ENCODE measurements at regions not wholly inside any gene's neighbourhood (a gene's known extent, or its start where the extent isn't known, plus 50 kb on each side); places are given as distances from the start of the nearest gene placed in this dataset.
A peak's percentile ranks its signal among the peaks of the same experiment; 100 is the strongest.

- TF ChIP-seq MIER1 (IDR thresholded peaks at IDR 0.05; ENCODE audit: low read depth): no peak
- TF ChIP-seq AFF1 (IDR thresholded peaks at IDR 0.05; ENCODE audit: low read depth in 1 of 2, partially characterized antibody in 2 of 2): no peak
- TF ChIP-seq CBX1 (IDR thresholded peaks at IDR 0.05; ENCODE audit: low read depth): no peak
- TF ChIP-seq ID3 (CRISPR knock-in tag; IDR thresholded peaks at IDR 0.05): no peak
- TF ChIP-seq ID3 (tag; IDR thresholded peaks at IDR 0.05): 0 out of 2 replicates have a peak, but pooled peaks have one; percentile 10
- peak in 1 of 2 experiments; percentile 53; a peak in 2 of 4 replicates for TF ChIP-seq TBL1XR1 (IDR thresholded peaks at IDR 0.05; ENCODE audit: low read length in 2 of 2)
- peak; percentile 89 for TF ChIP-seq HMBOX1 (IDR thresholded peaks at IDR 0.05)
- TF ChIP-seq EP400 (IDR thresholded peaks at IDR 0.05): 0 out of 2 replicates have a peak, but pooled peaks have one; percentile 22
- TF ChIP-seq CEBPG (CRISPR knock-in tag; IDR thresholded peaks at IDR 0.05): no peak
- no peak; a peak in 1 of 4 replicates for TF ChIP-seq CEBPG (tag; conservative IDR thresholded peaks at IDR 0.05 in 1 of 2, IDR thresholded peaks at IDR 0.05 in 1 of 2)
- peak; percentile 28; the same call in 1 of the 2 replicates for TF ChIP-seq ZNF592 (IDR thresholded peaks at IDR 0.05)
- TF ChIP-seq ZNF316 (IDR thresholded peaks at IDR 0.05): peak; percentile 20; the same call in 1 of the 2 replicates
- no peak for TF ChIP-seq ZNF609 (CRISPR knock-in tag; IDR thresholded peaks at IDR 0.05; ENCODE audit: borderline replicate concordance)
- no peak for TF ChIP-seq BCOR (IDR thresholded peaks at IDR 0.05)
Observed at GRCh38 chr16:58792188-58792587, 58.1 kb upstream of the GOT2 start (continued).
